Kidney (tissue), 13 donors: ENCODE measurements at regions not wholly inside any gene's neighbourhood (a gene's known extent, or its start where the extent isn't known, plus 50 kb on each side); places are given as distances from the start of the nearest gene placed in this dataset.

Experiments
- DNase-seq, 5 donors: peaks; one replicate each; pipeline ENCODE4 v3.0.0-alpha.2; 2013 to 2020
- FAIRE-seq: peaks from 2 replicates; lab custom pipeline; 2012; peaks lifted over from hg19 to GRCh38; lab: Jason Lieb, UNC
- H3K27ac ChIP-seq, 2 donors: one replicate each; pipeline ENCODE4 v1.7.0; 2013; ENCODE audit warnings: low read depth in 2 of 2, low read length in 2 of 2, inconsistent platforms in 1 of 2
- H3K27me3 ChIP-seq: one replicate; pipeline ENCODE4 v1.7.1; 2013; ENCODE audit warnings: low read length, inconsistent platforms; ENCODE audit not compliant: control insufficient read depth, insufficient read depth
- H3K36me3 ChIP-seq, 3 donors: one replicate each; pipeline versions ENCODE4 v1.7.0 to v1.7.1; 2013; ENCODE audit warnings: low read length in 3 of 3, control low read depth in 1 of 3, inconsistent platforms in 1 of 3; ENCODE audit not compliant: insufficient read depth in 3 of 3, control insufficient read depth in 2 of 3
- H3K4me1 ChIP-seq, 3 donors: one replicate each; pipeline versions ENCODE4 v1.7.0 to v1.7.1; 2013; ENCODE audit warnings: low read length in 3 of 3, inconsistent platforms in 1 of 3, low read depth in 1 of 3; ENCODE audit not compliant: control insufficient read depth in 2 of 3, insufficient read depth in 2 of 3
- H3K4me3 ChIP-seq, 3 donors: one replicate each; pipeline versions ENCODE4 v1.7.0 to v1.8.1; 2013; ENCODE audit warnings: low read length in 3 of 3, control low read depth in 1 of 3, inconsistent platforms in 1 of 3
- H3K9ac ChIP-seq, 3 donors: one replicate each; pipeline versions ENCODE4 v1.7.0 to v1.7.1; 2013; ENCODE audit warnings: low read length in 3 of 3, control low read depth in 1 of 3, inconsistent platforms in 1 of 3
- H3K9me3 ChIP-seq, 3 donors: one replicate each; pipeline versions ENCODE4 v1.7.0 to v1.7.1; 2013; ENCODE audit warnings: low read length in 3 of 3, control low read depth in 1 of 3, inconsistent platforms in 1 of 3; ENCODE audit not compliant: control insufficient read depth in 2 of 3, insufficient read depth in 1 of 3
- CTCF ChIP-seq: IDR thresholded peaks from 3 replicates; pipeline ENCODE4 v1.5.1; 2012; ENCODE audit warnings: mild to moderate bottlenecking, moderate library complexity, borderline replicate concordance; ENCODE audit not compliant: insufficient read depth; ENCODE audit errors: extremely low read depth
- intact Hi-C: fragments of 100-400 bp; cut with DNase I; formaldehyde crosslinking; loops from one replicate; pipeline ENCODE4 v1.11.1; 2022
- donor health status: control.
- donor health status: control.
- donor health status: control.
- donor health status: control.
- donor health status: control.
- donor health status: DM: yes; HTN: yes; CAD: no.
- donor health status: Normal renal cell carcinoma (clear cell type).

- DNase-seq (no peak), FAIRE-seq (no peak)
- H3K4me1 ChIP-seq, result peaks cover 0 to 4% (median 3%) of the 10 kb centered on the region in 3 donors
- no peak overlapping the region for H3K4me3 ChIP-seq
- H3K27ac ChIP-seq, result peak overlapping the region in 1 of 2 donors; percentile 15
- intact Hi-C loops, result no loop called here
- H3K9me3 ChIP-seq, result no peaks in the 10 kb centered on the region
- H3K9ac ChIP-seq, result no peak overlapping the region
- no peaks in the 10 kb centered on the region for H3K27me3 ChIP-seq
- H3K36me3 ChIP-seq, result no peaks in the 10 kb centered on the region
- no peak for TF ChIP-seq CTCF
Observed at GRCh38 chr19:28968721-28969120, 244.2 kb downstream of the UQCRFS1 start.

GRCh38 chr19:28966737-28967399 is 246.1 kb downstream of the UQCRFS1 start:
- intact Hi-C loops, result no loop called here
- H3K4me3 ChIP-seq, result no peak overlapping the region
- FAIRE-seq, result no peak

GRCh38 chr19:28964500-28964899 is 248.5 kb downstream of the UQCRFS1 start:
- FAIRE-seq, result no peak
- H3K27me3 ChIP-seq, result no peaks in the 10 kb centered on the region
- intact Hi-C loops, result no loop called here
- no peak for DNase-seq
- no peak overlapping the region for H3K4me3 ChIP-seq
- peaks cover 0 to 4% (median 3%) of the 10 kb centered on the region in 3 donors for H3K4me1 ChIP-seq
- TF ChIP-seq CTCF, result no peak
- H3K36me3 ChIP-seq, result no peaks in the 10 kb centered on the region
- H3K27ac ChIP-seq, result no peak overlapping the region
- H3K9ac ChIP-seq, result no peak overlapping the region
- H3K9me3 ChIP-seq, result no peaks in the 10 kb centered on the region

More at GRCh38 chr19:28966737-28967399, 246.1 kb downstream of the UQCRFS1 start:
- no peak overlapping the region for H3K9ac ChIP-seq
- DNase-seq, result peak in 1 of 5 donors; percentile 69
- peaks cover 0 to 4% (median 3%) of the 10 kb centered on the region in 3 donors for H3K4me1 ChIP-seq
- H3K27ac ChIP-seq, result no peak overlapping the region
- no peaks in the 10 kb centered on the region for H3K36me3 ChIP-seq
- H3K27me3 ChIP-seq, result no peaks in the 10 kb centered on the region
- H3K9me3 ChIP-seq, result no peaks in the 10 kb centered on the region
- TF ChIP-seq CTCF, result no peak
